Peyer's patch (tissue), 4 donors: ENCODE measurements at regions not wholly inside any gene's neighbourhood (a gene's known extent, or its start where the extent isn't known, plus 50 kb on each side); places are given as distances from the start of the nearest gene placed in this dataset.

Experiments
- DNase-seq, 3 donors: peaks; one replicate each; pipeline ENCODE4 v3.0.0-alpha.2; 2017 to 2019
- H3K27ac ChIP-seq, 4 donors: fragments of 200-600 bp; sonication (generic); one replicate each; pipeline ENCODE4 v1.5.1; 2016 to 2019
- H3K27me3 ChIP-seq, 2 donors: fragments of 200-600 bp; sonication (generic); one replicate each; pipeline ENCODE4 v1.5.1; 2019
- H3K36me3 ChIP-seq, 3 donors: fragments of 200-600 bp; sonication (generic); one replicate each; pipeline ENCODE4 v1.5.1; 2016 to 2019
- H3K4me1 ChIP-seq, 4 donors: fragments of 200-600 bp; sonication (generic); one replicate each; pipeline ENCODE4 v1.5.1; 2016 to 2019
- H3K4me3 ChIP-seq, 4 donors: fragments of 200-600 bp; sonication (generic); 1 replicate in 3 of 4; 2 replicates in 1 of 4; pipeline ENCODE4 v1.5.1; 2016 to 2019; ENCODE audit warnings: mild to moderate bottlenecking in 1 of 4
- H3K9me3 ChIP-seq, 4 donors: fragments of 200-600 bp; sonication (generic); one replicate each; pipeline ENCODE4 v1.5.1; 2016 to 2019; ENCODE audit warnings: mild to moderate bottlenecking in 1 of 4
- POLR2A ChIP-seq, 2 donors: fragments of 450-650 bp; IDR thresholded peaks; one replicate each; pipeline ENCODE4 v1.5.1; 2017; ENCODE audit warnings: antibody characterized with exemption in 2 of 2, mild to moderate bottlenecking in 2 of 2, moderate library complexity in 2 of 2
- TF ChIP-seq, protein P1 (sequence below), 6 experiments: fragments of 450-650 bp in 4 of 6; fragments of 200-600 bp in 2 of 6; sonication (generic) in 1 of 6; IDR thresholded peaks; one replicate each; pipeline ENCODE4 v1.5.1; 2017 to 2019; ENCODE audit warnings: antibody characterized with exemption in 6 of 6, mild to moderate bottlenecking in 3 of 6, moderate library complexity in 1 of 6

DNA sequence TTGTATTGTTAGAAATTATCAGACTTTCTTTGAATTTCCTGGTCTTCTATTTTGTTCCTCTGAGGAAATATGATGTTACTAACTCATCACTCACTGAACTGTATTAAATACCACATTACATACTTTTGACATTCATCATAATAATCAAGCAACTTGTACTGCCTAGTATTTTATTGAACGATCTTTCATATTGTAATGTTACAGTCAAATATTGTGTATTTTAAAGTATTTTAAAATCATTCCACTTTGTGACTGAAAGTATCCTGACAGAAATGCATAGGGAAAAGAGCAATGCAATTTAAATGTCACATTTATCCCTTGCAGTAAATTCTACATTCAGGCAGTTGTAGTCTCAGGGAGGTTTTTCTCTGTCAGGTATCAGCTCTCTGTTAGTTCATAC, 1557.4 kb downstream of the CDH8 start:
- no peak for DNase-seq
- Histone ChIP-seq H3K4me1 (no peaks in the 10 kb centered on the region), H3K27ac (no peak overlapping the region), H3K27me3 (no peaks in the 10 kb centered on the region), H3K9me3 (no peaks in the 10 kb centered on the region), H3K4me3 (no peak overlapping the region), H3K36me3 (no peaks in the 10 kb centered on the region)
- TF ChIP-seq, protein P1, sequence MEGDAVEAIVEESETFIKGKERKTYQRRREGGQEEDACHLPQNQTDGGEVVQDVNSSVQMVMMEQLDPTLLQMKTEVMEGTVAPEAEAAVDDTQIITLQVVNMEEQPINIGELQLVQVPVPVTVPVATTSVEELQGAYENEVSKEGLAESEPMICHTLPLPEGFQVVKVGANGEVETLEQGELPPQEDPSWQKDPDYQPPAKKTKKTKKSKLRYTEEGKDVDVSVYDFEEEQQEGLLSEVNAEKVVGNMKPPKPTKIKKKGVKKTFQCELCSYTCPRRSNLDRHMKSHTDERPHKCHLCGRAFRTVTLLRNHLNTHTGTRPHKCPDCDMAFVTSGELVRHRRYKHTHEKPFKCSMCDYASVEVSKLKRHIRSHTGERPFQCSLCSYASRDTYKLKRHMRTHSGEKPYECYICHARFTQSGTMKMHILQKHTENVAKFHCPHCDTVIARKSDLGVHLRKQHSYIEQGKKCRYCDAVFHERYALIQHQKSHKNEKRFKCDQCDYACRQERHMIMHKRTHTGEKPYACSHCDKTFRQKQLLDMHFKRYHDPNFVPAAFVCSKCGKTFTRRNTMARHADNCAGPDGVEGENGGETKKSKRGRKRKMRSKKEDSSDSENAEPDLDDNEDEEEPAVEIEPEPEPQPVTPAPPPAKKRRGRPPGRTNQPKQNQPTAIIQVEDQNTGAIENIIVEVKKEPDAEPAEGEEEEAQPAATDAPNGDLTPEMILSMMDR (IDR thresholded peaks at IDR 0.05) = no peak
- no peak for TF ChIP-seq POLR2A (IDR thresholded peaks at IDR 0.05)

DNA sequence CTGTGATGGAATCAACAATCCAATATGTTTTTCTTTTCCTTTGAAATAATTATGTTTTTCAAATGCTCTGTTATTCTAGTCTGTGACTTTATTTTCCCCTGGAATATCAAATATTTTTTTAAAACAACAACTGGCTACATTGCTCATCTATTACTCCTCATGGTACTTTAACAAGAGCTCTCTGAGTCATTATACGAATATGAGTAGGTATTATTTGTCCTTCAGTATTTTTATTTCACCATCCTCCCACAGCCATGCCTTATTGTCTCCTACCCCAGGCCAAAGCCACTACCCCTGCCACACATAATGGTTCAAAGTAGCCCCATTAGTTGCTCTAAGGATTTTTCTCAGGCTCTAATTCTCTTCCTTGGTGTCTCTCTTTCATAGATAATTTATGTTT, 1572.3 kb downstream of the CDH8 start:
- no peaks in the 10 kb centered on the region for H3K9me3 ChIP-seq

DNA sequence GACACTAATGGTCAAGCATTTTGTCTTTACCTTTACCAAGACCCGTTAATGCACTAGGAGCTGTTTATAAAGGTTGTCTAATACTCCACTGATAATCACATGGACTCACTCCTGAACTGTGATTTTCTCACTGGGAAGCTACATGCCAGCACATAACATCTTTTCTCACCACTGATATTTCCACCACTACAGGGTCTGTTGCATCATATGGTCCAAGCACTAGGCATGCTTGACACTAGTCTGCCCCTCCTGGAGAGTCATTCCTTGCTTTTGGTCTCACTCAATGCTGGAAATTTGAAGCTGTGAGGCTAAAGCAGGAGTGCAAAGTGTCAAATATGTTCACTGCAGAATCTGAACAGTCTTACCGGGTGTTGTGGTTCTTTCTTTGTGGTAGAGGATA, 1576.8 kb downstream of the CDH8 start:
- no peak for TF ChIP-seq POLR2A (IDR thresholded peaks at IDR 0.05)
- TF ChIP-seq, protein P1 (IDR thresholded peaks at IDR 0.05) = no peak

More for the DNA sequence above, 1572.3 kb downstream of the CDH8 start:
- Histone ChIP-seq H3K36me3 (no peaks in the 10 kb centered on the region), H3K4me3 (no peak overlapping the region), H3K27ac (no peak overlapping the region), H3K27me3 (no peaks in the 10 kb centered on the region), H3K4me1 (no peaks in the 10 kb centered on the region)
- DNase-seq = no peak
- no peak for TF ChIP-seq POLR2A (IDR thresholded peaks at IDR 0.05)
- TF ChIP-seq, protein P1 (IDR thresholded peaks at IDR 0.05) = no peak

DNA sequence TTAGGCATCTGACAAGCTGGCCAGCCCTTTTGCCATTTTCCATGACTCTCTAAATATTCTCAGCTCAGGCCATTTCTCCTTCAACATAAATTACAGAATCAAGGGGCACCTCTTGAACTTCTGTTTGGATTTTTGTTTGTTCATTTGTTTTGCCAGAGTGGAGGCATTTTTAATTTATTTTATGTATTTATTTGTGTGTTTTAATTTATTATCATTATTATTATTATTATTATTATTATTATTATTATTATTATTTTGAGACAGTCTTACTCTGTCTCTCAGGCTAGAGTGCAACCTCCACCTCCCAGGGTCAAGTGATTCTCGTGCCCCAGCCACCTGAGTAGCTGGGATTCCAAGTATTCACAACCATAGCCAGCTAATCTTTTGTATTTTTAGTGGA, 1578.0 kb downstream of the CDH8 start:
- no peak for TF ChIP-seq POLR2A (IDR thresholded peaks at IDR 0.05)
- TF ChIP-seq, protein P1 (IDR thresholded peaks at IDR 0.05) = no peak
- H3K36me3 ChIP-seq = no peaks in the 10 kb centered on the region

More for the DNA sequence above, 1576.8 kb downstream of the CDH8 start:
- no peaks in the 10 kb centered on the region for H3K27me3 ChIP-seq
- no peaks in the 10 kb centered on the region for H3K4me1 ChIP-seq
- DNase-seq = no peak
- no peak overlapping the region for H3K4me3 ChIP-seq
- H3K9me3 ChIP-seq = no peaks in the 10 kb centered on the region
- H3K36me3 ChIP-seq = no peaks in the 10 kb centered on the region
- H3K27ac ChIP-seq = no peak overlapping the region

DNA sequence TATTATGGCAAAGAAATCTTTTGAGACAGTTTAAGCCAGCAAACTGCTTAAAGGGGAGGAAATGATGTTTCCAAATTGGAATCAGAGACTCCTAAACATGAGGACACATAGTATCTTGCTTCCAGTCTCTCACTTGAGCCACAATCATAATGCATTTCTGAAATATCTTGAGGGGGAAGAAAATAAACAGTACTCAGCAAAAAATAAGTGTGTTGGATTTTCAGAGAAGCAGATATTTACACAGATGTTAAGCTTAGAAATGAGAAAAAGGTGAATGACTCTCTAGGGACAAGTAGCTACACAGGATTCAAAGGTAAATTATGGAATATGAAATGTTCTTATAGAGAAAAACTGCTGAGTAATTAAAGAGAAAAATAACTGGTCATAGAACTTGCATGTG, 1583.6 kb downstream of the CDH8 start:
- Histone ChIP-seq H3K36me3 (no peaks in the 10 kb centered on the region), H3K4me3 (no peak overlapping the region), H3K27me3 (no peaks in the 10 kb centered on the region), H3K9me3 (peaks cover 0 to 3% (median 0%) of the 10 kb centered on the region in 4 donors), H3K27ac (no peak overlapping the region), H3K4me1 (no peaks in the 10 kb centered on the region)
- no peak for DNase-seq
- TF ChIP-seq, protein P1 (IDR thresholded peaks at IDR 0.05) = no peak
- no peak for TF ChIP-seq POLR2A (IDR thresholded peaks at IDR 0.05)

More for the DNA sequence above, 1578.0 kb downstream of the CDH8 start:
- Histone ChIP-seq H3K4me1 (no peaks in the 10 kb centered on the region), H3K9me3 (no peaks in the 10 kb centered on the region), H3K27ac (no peak overlapping the region), H3K4me3 (no peak overlapping the region), H3K27me3 (no peaks in the 10 kb centered on the region)
- no peak for DNase-seq

DNA sequence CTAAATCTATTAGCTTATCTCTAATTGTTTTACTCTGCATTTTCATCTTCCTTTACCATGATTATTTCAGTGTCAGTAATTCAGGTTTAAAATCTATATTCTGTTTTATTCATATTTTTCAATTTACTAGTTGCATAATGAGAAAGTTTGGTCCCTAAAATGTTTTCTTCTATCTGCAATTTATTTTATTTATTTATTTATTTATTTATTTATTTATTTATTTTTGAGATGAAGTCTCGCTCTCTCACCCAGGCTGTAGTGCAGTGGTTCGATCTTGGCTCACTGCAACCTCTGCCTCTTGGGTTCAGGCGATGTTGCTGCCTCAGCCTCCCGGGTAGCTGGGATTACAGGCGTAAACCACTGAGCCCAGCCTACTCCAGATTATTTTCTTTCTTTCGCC, 1597.3 kb downstream of the CDH8 start:
- DNase-seq = no peak

More for the DNA sequence above, 1597.3 kb downstream of the CDH8 start:
- no peaks in the 10 kb centered on the region for H3K27me3 ChIP-seq
- H3K36me3 ChIP-seq = no peaks in the 10 kb centered on the region
- no peak overlapping the region for H3K4me3 ChIP-seq
- H3K27ac ChIP-seq = no peak overlapping the region
- H3K4me1 ChIP-seq = no peaks in the 10 kb centered on the region
- TF ChIP-seq, protein P1 (IDR thresholded peaks at IDR 0.05) = no peak
- TF ChIP-seq POLR2A (IDR thresholded peaks at IDR 0.05) = no peak
- no peaks in the 10 kb centered on the region for H3K9me3 ChIP-seq
